WTC11 (cell line): ENCODE measurements at regions not wholly inside any gene's neighbourhood (a gene's known extent, or its start where the extent isn't known, plus 50 kb on each side); places are given as distances from the start of the nearest gene placed in this dataset.

Experiments used
- FOXJ3 ChIP-seq: sonication (generic); formaldehyde crosslinking; IDR thresholded peaks from 2 replicates; pipeline ENCODE4 v1.9.0; 2021; ENCODE audit warnings: missing genetic modification reagents, mild to moderate bottlenecking, borderline replicate concordance
- TF ChIP-seq, protein P1 (sequence below): fragments of 200-600 bp; IDR thresholded peaks from 2 replicates; pipeline ENCODE4 v1.8.0; 2022; ENCODE audit warnings: antibody characterized with exemption
- TF ChIP-seq, protein P2 (sequence below): fragments of 250-450 bp; sonication (Bioruptor Pico); conservative IDR thresholded peaks from 2 replicates; pipeline ENCODE4 v1.9.0; 2021; ENCODE audit warnings: mild to moderate bottlenecking

DNA sequence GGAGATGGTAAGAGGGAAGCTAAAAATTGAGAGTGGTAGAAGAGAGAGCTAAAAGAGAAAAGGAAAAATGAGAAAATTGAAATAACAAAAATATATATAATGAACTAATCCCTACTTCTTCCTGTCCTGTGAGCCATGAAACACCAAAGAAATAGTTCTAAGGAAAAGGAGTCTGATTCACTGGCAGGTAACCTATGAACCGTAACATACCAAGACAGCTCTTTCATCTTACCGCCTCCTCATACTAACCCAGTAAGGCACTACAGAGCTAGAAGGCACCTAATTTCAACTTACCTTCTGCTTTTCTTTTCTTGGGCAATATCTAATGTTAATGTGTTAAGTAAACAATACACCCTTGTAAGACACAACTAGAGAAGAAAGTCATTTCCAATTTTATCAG is 297.7 kb upstream of the DIAPH2 start:
- TF ChIP-seq FOXJ3 (CRISPR knock-in tag): no peak
- TF ChIP-seq, protein P1, sequence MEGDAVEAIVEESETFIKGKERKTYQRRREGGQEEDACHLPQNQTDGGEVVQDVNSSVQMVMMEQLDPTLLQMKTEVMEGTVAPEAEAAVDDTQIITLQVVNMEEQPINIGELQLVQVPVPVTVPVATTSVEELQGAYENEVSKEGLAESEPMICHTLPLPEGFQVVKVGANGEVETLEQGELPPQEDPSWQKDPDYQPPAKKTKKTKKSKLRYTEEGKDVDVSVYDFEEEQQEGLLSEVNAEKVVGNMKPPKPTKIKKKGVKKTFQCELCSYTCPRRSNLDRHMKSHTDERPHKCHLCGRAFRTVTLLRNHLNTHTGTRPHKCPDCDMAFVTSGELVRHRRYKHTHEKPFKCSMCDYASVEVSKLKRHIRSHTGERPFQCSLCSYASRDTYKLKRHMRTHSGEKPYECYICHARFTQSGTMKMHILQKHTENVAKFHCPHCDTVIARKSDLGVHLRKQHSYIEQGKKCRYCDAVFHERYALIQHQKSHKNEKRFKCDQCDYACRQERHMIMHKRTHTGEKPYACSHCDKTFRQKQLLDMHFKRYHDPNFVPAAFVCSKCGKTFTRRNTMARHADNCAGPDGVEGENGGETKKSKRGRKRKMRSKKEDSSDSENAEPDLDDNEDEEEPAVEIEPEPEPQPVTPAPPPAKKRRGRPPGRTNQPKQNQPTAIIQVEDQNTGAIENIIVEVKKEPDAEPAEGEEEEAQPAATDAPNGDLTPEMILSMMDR: no peak
- TF ChIP-seq, protein P2, sequence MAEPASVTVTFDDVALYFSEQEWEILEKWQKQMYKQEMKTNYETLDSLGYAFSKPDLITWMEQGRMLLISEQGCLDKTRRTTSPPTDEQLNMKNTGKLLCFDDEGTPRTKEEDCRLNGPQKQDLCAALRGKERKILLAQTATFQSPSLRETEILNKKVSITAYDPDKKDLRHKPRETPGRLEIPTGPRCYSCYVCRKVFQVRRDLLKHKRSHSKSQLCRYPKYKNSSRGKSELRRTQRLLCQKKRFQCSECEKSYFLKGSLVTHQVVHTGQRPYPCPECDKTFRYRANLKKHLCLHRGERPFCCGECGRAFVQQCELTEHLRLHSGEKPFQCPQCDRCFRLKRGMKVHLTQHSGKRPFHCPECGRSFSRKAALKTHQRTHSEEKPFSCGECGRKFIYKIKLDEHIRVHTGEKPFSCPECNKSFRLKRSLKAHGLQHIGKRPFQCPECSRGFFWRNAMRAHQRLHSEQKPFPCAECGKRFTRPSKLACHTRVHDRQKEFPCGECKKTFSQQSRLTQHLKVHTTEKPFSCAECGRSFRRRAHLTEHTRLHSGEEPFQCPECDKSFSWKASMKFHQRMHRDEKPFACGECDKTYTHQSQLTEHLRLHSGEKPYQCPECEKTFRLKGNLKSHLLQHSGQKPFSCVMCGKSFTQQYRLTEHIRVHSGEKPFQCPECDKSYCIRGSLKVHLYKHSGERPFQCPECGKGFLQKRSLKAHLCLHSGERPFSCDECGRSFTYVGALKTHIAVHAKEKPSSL (CRISPR knock-in tag): no peak
